UCSD-AML1 (cell line): ENCODE measurements at regions not wholly inside any gene's neighbourhood (a gene's known extent, or its start where the extent isn't known, plus 50 kb on each side); places are given as distances from the start of the nearest gene placed in this dataset.
A peak's percentile ranks its signal among the peaks of the same experiment; 100 is the strongest.

Source experiments
- DNase-seq: peaks from one replicate; lab custom pipeline; 2025; ENCODE audit not compliant: unreplicated experiment; lab: John Stamatoyannopoulos, UW

- peak; percentile 2 for DNase-seq
Observed at GRCh38 chr13:85896516-85897450, 97.6 kb upstream of the SLITRK6 start.

- DNase-seq = no peak
Observed at GRCh38 chr13:85887406-85887805, 88.2 kb upstream of the SLITRK6 start.

GRCh38 chr13:85879014-85879413 lies 79.8 kb upstream of the SLITRK6 start:
- no peak for DNase-seq

GRCh38 chr13:85864963-85865530 lies 65.8 kb upstream of the SLITRK6 start:
- no peak for DNase-seq

GRCh38 chr13:85853901-85854663 lies 54.9 kb upstream of the SLITRK6 start:
- no peak for DNase-seq

- no peak for DNase-seq
Observed at GRCh38 chr13:85853161-85853894, 54.1 kb upstream of the SLITRK6 start.
